ENCODE measurements at regions not wholly inside any gene's neighbourhood (a gene's known extent, or its start where the extent isn't known, plus 50 kb on each side); places are given as distances from the start of the nearest gene placed in this dataset.
"Not testable (repeated sequence)": the region's sequence is repeated elsewhere in the genome, so short reads cannot be mapped to it uniquely, and the experiment has no call there.

- ChIA-PET POLR2A (no interaction called here), CTCF (no interaction called here)
- TF ChIP-seq ELF4 (IDR thresholded peaks at IDR 0.05): no peak
- no peak for TF ChIP-seq FOXM1 (IDR thresholded peaks at IDR 0.05; ENCODE audit: borderline replicate concordance)
- no peak for TF ChIP-seq SUZ12 (IDR thresholded peaks at IDR 0.05)
- no peak for TF ChIP-seq SP1 (IDR thresholded peaks at IDR 0.05)
- no peak for TF ChIP-seq FOXK2 (IDR thresholded peaks at IDR 0.05)
- TF ChIP-seq TARDBP (IDR thresholded peaks at IDR 0.05): no peak
- TF ChIP-seq ARNT (IDR thresholded peaks at IDR 0.05): no peak
- no peak for TF ChIP-seq CTBP1 (IDR thresholded peaks at IDR 0.05; ENCODE audit: borderline replicate concordance)
- TF ChIP-seq FOXA1 (IDR thresholded peaks at IDR 0.05): no peak
- TF ChIP-seq NFRKB (IDR thresholded peaks at IDR 0.05): no peak
- no peak for TF ChIP-seq LEF1 (IDR thresholded peaks at IDR 0.05; ENCODE audit: borderline replicate concordance)
- no peak for TF ChIP-seq HDGF (IDR thresholded peaks at IDR 0.05; ENCODE audit: borderline replicate concordance)
- no peak for TF ChIP-seq BHLHE40 (IDR thresholded peaks at IDR 0.05; ENCODE audit: borderline replicate concordance)
- TF ChIP-seq PKNOX1 (IDR thresholded peaks at IDR 0.05): no peak
- DNase-seq (ENCODE audit: extremely low spot score): no peak
These were observed 119.6 kb downstream of the TFAP2C start for GRCh38 chr20:56748476-56749377.

GRCh38 chr20:56750430-56750829 lies 121.3 kb downstream of the TFAP2C start:
- no peak for TF ChIP-seq PKNOX1 (IDR thresholded peaks at IDR 0.05)
- no peak for TF ChIP-seq FOXM1 (IDR thresholded peaks at IDR 0.05; ENCODE audit: borderline replicate concordance)
- no peak for TF ChIP-seq BHLHE40 (IDR thresholded peaks at IDR 0.05; ENCODE audit: borderline replicate concordance)
- TF ChIP-seq TARDBP (IDR thresholded peaks at IDR 0.05): no peak
- TF ChIP-seq LEF1 (IDR thresholded peaks at IDR 0.05; ENCODE audit: borderline replicate concordance): no peak
- no peak for TF ChIP-seq ELF4 (IDR thresholded peaks at IDR 0.05)
- no peak for TF ChIP-seq HDGF (IDR thresholded peaks at IDR 0.05; ENCODE audit: borderline replicate concordance)
- TF ChIP-seq FOXK2 (IDR thresholded peaks at IDR 0.05): no peak
- no peak for TF ChIP-seq ARNT (IDR thresholded peaks at IDR 0.05)
- TF ChIP-seq ZNF384 (IDR thresholded peaks at IDR 0.05): no peak
- no peak for TF ChIP-seq CTBP1 (IDR thresholded peaks at IDR 0.05; ENCODE audit: borderline replicate concordance)
- no peak for TF ChIP-seq L3MBTL2 (conservative IDR thresholded peaks at IDR 0.05)
- TF ChIP-seq NFRKB (IDR thresholded peaks at IDR 0.05): no peak
- no peak for TF ChIP-seq SP1 (IDR thresholded peaks at IDR 0.05)
- TF ChIP-seq FOXA1 (IDR thresholded peaks at IDR 0.05): no peak
- no peak for DNase-seq (ENCODE audit: extremely low spot score)
- ChIA-PET CTCF (no interaction called here), POLR2A (no interaction called here)

GRCh38 chr20:56752274-56752673 lies 123.2 kb downstream of the TFAP2C start:
- TF ChIP-seq SUZ12 (IDR thresholded peaks at IDR 0.05) (no peak), L3MBTL2 (conservative IDR thresholded peaks at IDR 0.05) (no peak), NFRKB (IDR thresholded peaks at IDR 0.05) (no peak), ELF4 (IDR thresholded peaks at IDR 0.05) (no peak), BHLHE40 (IDR thresholded peaks at IDR 0.05; ENCODE audit: borderline replicate concordance) (no peak), LEF1 (IDR thresholded peaks at IDR 0.05; ENCODE audit: borderline replicate concordance) (no peak), ZNF384 (IDR thresholded peaks at IDR 0.05) (no peak), FOXA1 (IDR thresholded peaks at IDR 0.05) (no peak)
- POLR2A ChIA-PET: no interaction called here
- DNase-seq (ENCODE audit: extremely low spot score): no peak
- CTCF ChIA-PET: no interaction called here

GRCh38 chr20:56755201-56755600 lies 126.1 kb downstream of the TFAP2C start:
- no peak for DNase-seq (ENCODE audit: extremely low spot score)
- CTCF ChIA-PET: no interaction called here
- TF ChIP-seq HDGF (IDR thresholded peaks at IDR 0.05; ENCODE audit: borderline replicate concordance): no peak
- TF ChIP-seq L3MBTL2 (conservative IDR thresholded peaks at IDR 0.05): no peak
- TF ChIP-seq BHLHE40 (IDR thresholded peaks at IDR 0.05; ENCODE audit: borderline replicate concordance): no peak
- TF ChIP-seq NFRKB (IDR thresholded peaks at IDR 0.05): no peak
- no peak for TF ChIP-seq LEF1 (IDR thresholded peaks at IDR 0.05; ENCODE audit: borderline replicate concordance)
- no peak for TF ChIP-seq CTBP1 (IDR thresholded peaks at IDR 0.05; ENCODE audit: borderline replicate concordance)
- TF ChIP-seq TARDBP (IDR thresholded peaks at IDR 0.05): no peak
- TF ChIP-seq FOXM1 (IDR thresholded peaks at IDR 0.05; ENCODE audit: borderline replicate concordance): no peak
- TF ChIP-seq ZNF384 (IDR thresholded peaks at IDR 0.05): no peak
- TF ChIP-seq PKNOX1 (IDR thresholded peaks at IDR 0.05): no peak
- TF ChIP-seq ARNT (IDR thresholded peaks at IDR 0.05): no peak
- no peak for TF ChIP-seq FOXK2 (IDR thresholded peaks at IDR 0.05)
- TF ChIP-seq SP1 (IDR thresholded peaks at IDR 0.05): no peak
- no peak for TF ChIP-seq ELF4 (IDR thresholded peaks at IDR 0.05)
- TF ChIP-seq SUZ12 (IDR thresholded peaks at IDR 0.05): no peak
- no peak for TF ChIP-seq FOXA1 (IDR thresholded peaks at IDR 0.05)
- POLR2A ChIA-PET: no interaction called here

- CTCF ChIA-PET: interaction anchor here (0.5 kb wide), 1 partner anchor 72 kb away, joined by 3 read pairs; no protein-coding TSS in a partner anchor
- POLR2A ChIA-PET; DNase-seq (ENCODE audit: extremely low spot score): not testable (repeated sequence)
These were observed 127.6 kb downstream of the TFAP2C start for GRCh38 chr20:56756658-56757057.

- ChIA-PET CTCF (no interaction called here), POLR2A (no interaction called here)
- DNase-seq (ENCODE audit: extremely low spot score): no peak
- TF ChIP-seq TARDBP (IDR thresholded peaks at IDR 0.05) (no peak), CTBP1 (IDR thresholded peaks at IDR 0.05; ENCODE audit: borderline replicate concordance) (no peak), FOXM1 (IDR thresholded peaks at IDR 0.05; ENCODE audit: borderline replicate concordance) (no peak), BHLHE40 (IDR thresholded peaks at IDR 0.05; ENCODE audit: borderline replicate concordance) (no peak), FOXA1 (IDR thresholded peaks at IDR 0.05) (no peak), SUZ12 (IDR thresholded peaks at IDR 0.05) (no peak)
These were observed 129.6 kb downstream of the TFAP2C start for GRCh38 chr20:56758706-56759105.

Data from HEK293T (cell line).